SK-N-MC (cell line): ENCODE measurements at regions not wholly inside any gene's neighbourhood (a gene's known extent, or its start where the extent isn't known, plus 50 kb on each side); places are given as distances from the start of the nearest gene placed in this dataset.
"Not testable (repeated sequence)": the region's sequence is repeated elsewhere in the genome, so short reads cannot be mapped to it uniquely, and the experiment has no call there.

Source experiments
- DNase-seq: peaks from one replicate; pipeline ENCODE4 v3.0.0-alpha.2; 2011; ENCODE audit warnings: low read depth, low spot score
- H3K27ac ChIP-seq: fragments of 200-600 bp; sonication (generic); 2 replicates; pipeline ENCODE4 v1.5.1; 2016; ENCODE audit warnings: mixed run types
- H3K36me3 ChIP-seq: fragments of 200-600 bp; sonication (generic); 2 replicates; pipeline ENCODE4 v1.6.1; 2017; ENCODE audit warnings: antibody characterized with exemption, low read length, mixed read lengths; ENCODE audit not compliant: insufficient read depth
- H3K4me3 ChIP-seq: fragments of 200-600 bp; sonication (generic); 2 replicates; pipeline ENCODE4 v1.5.1; 2016
- H3K9ac ChIP-seq: fragments of 200-600 bp; sonication (generic); 2 replicates; pipeline ENCODE4 v1.8.0; 2017; ENCODE audit warnings: mixed run types, mixed read lengths; ENCODE audit not compliant: insufficient read length
- H3K9me3 ChIP-seq: fragments of 200-600 bp; sonication (generic); 2 replicates; pipeline ENCODE4 v1.6.1; 2017; ENCODE audit warnings: low read depth, mild to moderate bottlenecking, antibody characterized with exemption, low read length, moderate library complexity, mixed read lengths
- EZH2 ChIP-seq: fragments of 200-600 bp; sonication (generic); IDR thresholded peaks from one replicate; pipeline ENCODE4 v1.6.1; 2017; ENCODE audit warnings: antibody characterized with exemption
- FOXP2 ChIP-seq: optimal IDR thresholded peaks from 2 replicates; pipeline ENCODE3; 2011; ENCODE audit warnings: mild to moderate bottlenecking, moderate library complexity; ENCODE audit not compliant: insufficient read depth; ENCODE audit errors: extremely low read length, control extremely low read depth
- POLR2AphosphoS5 ChIP-seq: IDR thresholded peaks from 2 replicates; pipeline ENCODE4 v1.6.1; 2012; ENCODE audit warnings: mild to moderate bottlenecking, low read depth, low read length, borderline replicate concordance

GRCh38 chr17:65305778-65306177, 168.6 kb downstream of the RGS9 start:
- Histone ChIP-seq H3K27ac (no peak overlapping the region), H3K4me3 (no peak overlapping the region), H3K9me3 (peaks cover 2% of the 10 kb centered on the region; the same call in 1 of the 2 replicates), H3K36me3 (no peaks in the 10 kb centered on the region), H3K9ac (no peak overlapping the region)
- TF ChIP-seq EZH2 (no peak), POLR2AphosphoS5 (no peak), FOXP2 (no peak)
- DNase-seq = no peak

GRCh38 chr17:65305116-65305515, 167.9 kb downstream of the RGS9 start:
- H3K9ac ChIP-seq = no peak overlapping the region
- TF ChIP-seq EZH2 (no peak), FOXP2 (no peak), POLR2AphosphoS5 (no peak)
- no peak overlapping the region for H3K27ac ChIP-seq
- H3K36me3 ChIP-seq = no peaks in the 10 kb centered on the region
- peaks cover 2% of the 10 kb centered on the region; the same call in 1 of the 2 replicates for H3K9me3 ChIP-seq
- H3K4me3 ChIP-seq = no peak overlapping the region
- no peak for DNase-seq

- not testable (repeated sequence) for DNase-seq, H3K27ac ChIP-seq, H3K36me3 ChIP-seq, H3K9me3 ChIP-seq, H3K9ac ChIP-seq, H3K4me3 ChIP-seq
Measured at GRCh38 chr17:65301882-65302281, 164.7 kb downstream of the RGS9 start.

GRCh38 chr17:65301184-65301583, 164.0 kb downstream of the RGS9 start:
- DNase-seq = no peak
- no peak overlapping the region for H3K9ac ChIP-seq
- H3K9me3 ChIP-seq = peaks cover 2% of the 10 kb centered on the region; the same call in 1 of the 2 replicates
- H3K36me3 ChIP-seq = no peaks in the 10 kb centered on the region
- no peak overlapping the region for H3K4me3 ChIP-seq
- H3K27ac ChIP-seq = no peak overlapping the region
- TF ChIP-seq POLR2AphosphoS5 (no peak), EZH2 (no peak), FOXP2 (no peak)

- no peak for DNase-seq
- no peak overlapping the region for H3K9ac ChIP-seq
- no peaks in the 10 kb centered on the region for H3K36me3 ChIP-seq
- no peak overlapping the region for H3K4me3 ChIP-seq
- H3K9me3 ChIP-seq = no peaks in the 10 kb centered on the region
- no peak overlapping the region for H3K27ac ChIP-seq
- no peak for TF ChIP-seq FOXP2
- TF ChIP-seq EZH2 = no peak
- no peak for TF ChIP-seq POLR2AphosphoS5
Measured at GRCh38 chr17:65297916-65298315, 160.7 kb downstream of the RGS9 start.

GRCh38 chr17:65297384-65297783, 160.2 kb downstream of the RGS9 start:
- no peak for TF ChIP-seq FOXP2
- TF ChIP-seq EZH2 = no peak
- TF ChIP-seq POLR2AphosphoS5 = no peak
- Histone ChIP-seq H3K9ac (no peak overlapping the region), H3K9me3 (no peaks in the 10 kb centered on the region), H3K27ac (no peak overlapping the region), H3K36me3 (no peaks in the 10 kb centered on the region), H3K4me3 (no peak overlapping the region)
- DNase-seq = no peak

- Histone ChIP-seq H3K27ac (no peak overlapping the region), H3K4me3 (no peak overlapping the region), H3K9me3 (no peaks in the 10 kb centered on the region), H3K36me3 (no peaks in the 10 kb centered on the region), H3K9ac (no peak overlapping the region)
- no peak for DNase-seq
- no peak for TF ChIP-seq FOXP2
- no peak for TF ChIP-seq POLR2AphosphoS5
- no peak for TF ChIP-seq EZH2
Measured at GRCh38 chr17:65294181-65294719, 157.1 kb downstream of the RGS9 start.

GRCh38 chr17:65293584-65294180, 156.5 kb downstream of the RGS9 start:
- Histone ChIP-seq H3K4me3 (no peak overlapping the region), H3K9ac (no peak overlapping the region), H3K36me3 (no peaks in the 10 kb centered on the region), H3K9me3 (no peaks in the 10 kb centered on the region), H3K27ac (no peak overlapping the region)
- TF ChIP-seq FOXP2 = no peak
- no peak for TF ChIP-seq POLR2AphosphoS5
- TF ChIP-seq EZH2 = no peak
- no peak for DNase-seq

- H3K36me3 ChIP-seq = no peaks in the 10 kb centered on the region
- DNase-seq = no peak
Measured at GRCh38 chr17:65292430-65292829, 155.3 kb downstream of the RGS9 start.

GRCh38 chr17:65291301-65291700, 154.1 kb downstream of the RGS9 start:
- H3K27ac ChIP-seq, H3K4me3 ChIP-seq, H3K9me3 ChIP-seq, DNase-seq, H3K9ac ChIP-seq, H3K36me3 ChIP-seq: not testable (repeated sequence)

More at GRCh38 chr17:65292430-65292829, 155.3 kb downstream of the RGS9 start:
- H3K9me3 ChIP-seq = no peaks in the 10 kb centered on the region
- TF ChIP-seq FOXP2 (no peak), POLR2AphosphoS5 (no peak), EZH2 (no peak)
- H3K27ac ChIP-seq = no peak overlapping the region
- H3K9ac ChIP-seq = no peak overlapping the region
- H3K4me3 ChIP-seq = no peak overlapping the region
